Stimulated activated memory B cell treated with anti-CD40 and anti-IgM and Interleukin-4, amounts not matched to agents 10 μg/mL and 1 μg/mL and 100 μg/mL, for 72 hours (primary cell): ENCODE measurements at regions not wholly inside any gene's neighbourhood (a gene's known extent, or its start where the extent isn't known, plus 50 kb on each side); places are given as distances from the start of the nearest gene placed in this dataset.
"Not testable (repeated sequence)": the region's sequence is repeated elsewhere in the genome, so short reads cannot be mapped to it uniquely, and the experiment has no call there.

Source experiments
- ATAC-seq: fragments of 150-1000 bp; cut with Tn5 transposase; 2 replicates; pipeline ENCODE4 v1.10.0; 2021
- H3K27ac Mint-ChIP-seq: one replicate; pipeline ENCODE4 v1.8.0; 2022; ENCODE audit warnings: mild to moderate bottlenecking, mixed read lengths
- H3K27me3 Mint-ChIP-seq: one replicate; pipeline ENCODE4 v1.8.0; 2022; ENCODE audit warnings: mixed read lengths
- H3K36me3 Mint-ChIP-seq: one replicate; pipeline ENCODE4 v1.8.0; 2022; ENCODE audit warnings: mixed read lengths
- H3K4me1 Mint-ChIP-seq: one replicate; pipeline ENCODE4 v1.8.0; 2022; ENCODE audit warnings: mixed read lengths
- H3K4me3 Mint-ChIP-seq: one replicate; pipeline ENCODE4 v1.8.0; 2022; ENCODE audit warnings: mild to moderate bottlenecking, moderate library complexity, mixed read lengths
- H3K9me3 Mint-ChIP-seq: one replicate; pipeline ENCODE4 v1.8.0; 2022; ENCODE audit warnings: mixed read lengths

DNA sequence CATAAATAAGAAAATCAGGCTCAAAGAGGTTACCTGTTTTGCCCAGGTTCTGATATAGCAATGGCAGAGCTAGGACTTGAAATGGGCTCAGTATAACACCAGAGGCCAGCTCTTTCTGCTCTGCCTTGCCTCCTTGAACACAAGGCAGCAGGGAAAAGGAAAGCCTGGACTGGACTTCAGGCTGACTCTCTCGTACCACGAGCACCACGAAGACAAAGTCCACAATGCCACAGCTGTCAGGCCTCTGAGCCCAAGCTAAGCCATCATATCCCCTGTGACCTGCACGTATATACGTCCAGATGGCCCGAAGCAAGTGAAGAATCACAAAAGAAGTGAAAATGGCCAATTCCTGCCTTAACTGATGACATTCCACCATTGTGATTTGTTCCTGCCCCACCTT is 75.6 kb upstream of the SRSF6 start:
- H3K4me1 Mint-ChIP-seq, H3K27ac Mint-ChIP-seq, H3K4me3 Mint-ChIP-seq, ATAC-seq, H3K36me3 Mint-ChIP-seq, H3K9me3 Mint-ChIP-seq: not testable (repeated sequence)
- peaks cover 39% of the 10 kb centered on the region for H3K27me3 Mint-ChIP-seq

DNA sequence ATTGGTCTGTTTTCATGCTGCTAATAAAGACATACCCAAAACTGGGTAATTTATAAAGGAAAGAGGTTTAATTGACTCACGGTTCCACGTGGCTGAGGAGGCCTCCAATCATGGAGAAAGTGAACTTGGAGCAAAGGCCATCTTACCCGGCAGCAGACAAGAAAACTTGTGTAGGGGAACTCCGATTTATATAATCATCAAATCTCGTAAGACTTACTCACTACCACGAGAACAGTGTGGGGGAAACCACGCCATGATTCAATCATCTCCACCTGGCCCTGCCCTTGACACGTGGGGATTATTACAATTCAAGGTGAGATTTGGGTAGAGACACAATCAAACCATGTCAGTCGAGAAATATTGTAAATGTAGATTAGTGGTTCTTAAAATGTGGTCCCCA is 76.2 kb upstream of the SRSF6 start:
- H3K4me1 Mint-ChIP-seq, H3K9me3 Mint-ChIP-seq, H3K27ac Mint-ChIP-seq, H3K36me3 Mint-ChIP-seq, ATAC-seq, H3K4me3 Mint-ChIP-seq: not testable (repeated sequence)
- peaks cover 39% of the 10 kb centered on the region for H3K27me3 Mint-ChIP-seq

DNA sequence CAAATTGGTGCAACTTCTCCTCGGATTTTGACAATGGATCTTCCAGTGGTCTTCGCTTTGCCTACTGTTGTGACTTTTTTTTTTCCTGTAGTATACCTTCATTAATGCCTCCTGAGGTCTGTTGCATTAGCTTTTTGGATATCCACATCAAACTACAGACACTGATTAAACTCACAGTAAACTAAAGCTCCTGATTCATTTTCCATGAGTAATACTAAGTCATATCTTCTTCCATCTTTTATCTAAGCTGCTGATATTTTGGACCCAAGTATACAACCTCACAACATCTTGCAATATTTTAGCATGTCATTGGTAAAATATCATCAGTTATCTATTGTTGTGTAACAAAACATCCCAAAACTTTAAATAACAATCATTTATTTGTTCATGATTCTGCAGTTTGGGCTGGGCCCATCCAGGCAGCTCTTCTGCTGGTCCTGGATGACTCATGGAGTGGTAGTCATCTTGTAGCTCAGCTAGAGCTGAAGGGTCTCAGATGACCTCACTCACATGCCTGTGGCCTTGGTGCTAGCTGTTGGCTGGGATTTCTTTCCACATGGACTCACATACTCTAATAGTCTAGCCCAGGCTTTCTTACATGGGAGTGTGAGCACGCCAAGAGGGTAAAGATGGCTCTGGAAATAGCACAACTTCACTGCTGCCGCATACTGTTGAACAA is 78.3 kb upstream of the SRSF6 start:
- peaks cover 57% of the 10 kb centered on the region for H3K27me3 Mint-ChIP-seq
- H3K4me1 Mint-ChIP-seq, result no peaks in the 10 kb centered on the region
- H3K27ac Mint-ChIP-seq, result no peak overlapping the region
- H3K4me3 Mint-ChIP-seq, result no peak overlapping the region
- no peaks in the 10 kb centered on the region for H3K36me3 Mint-ChIP-seq
- H3K9me3 Mint-ChIP-seq, result no peaks in the 10 kb centered on the region
- ATAC-seq, result no peak

DNA sequence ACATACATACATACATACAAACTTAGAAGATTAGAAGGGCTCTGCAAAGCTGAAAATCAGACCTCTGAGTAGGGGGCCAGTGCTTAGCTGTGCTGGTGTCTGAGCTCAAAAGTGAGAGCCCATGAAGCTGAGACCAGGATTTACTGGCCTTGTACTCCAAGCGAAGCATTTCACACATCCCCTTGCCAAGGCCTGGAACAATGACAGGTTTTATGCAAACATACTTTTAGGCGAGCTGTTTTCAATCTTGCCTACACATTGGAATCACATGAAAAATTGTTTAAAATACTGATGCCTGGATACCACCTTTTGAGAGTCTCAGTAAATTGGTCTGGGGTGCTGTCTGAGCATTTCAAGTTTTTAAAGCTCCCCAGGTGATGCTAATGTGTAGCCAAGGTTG is 80.9 kb upstream of the SRSF6 start:
- Mint-ChIP-seq H3K4me3 (no peak overlapping the region), H3K9me3 (no peaks in the 10 kb centered on the region), H3K36me3 (no peaks in the 10 kb centered on the region), H3K4me1 (no peaks in the 10 kb centered on the region), H3K27me3 (peaks cover 40% of the 10 kb centered on the region), H3K27ac (no peak overlapping the region)
- no peak for ATAC-seq

DNA sequence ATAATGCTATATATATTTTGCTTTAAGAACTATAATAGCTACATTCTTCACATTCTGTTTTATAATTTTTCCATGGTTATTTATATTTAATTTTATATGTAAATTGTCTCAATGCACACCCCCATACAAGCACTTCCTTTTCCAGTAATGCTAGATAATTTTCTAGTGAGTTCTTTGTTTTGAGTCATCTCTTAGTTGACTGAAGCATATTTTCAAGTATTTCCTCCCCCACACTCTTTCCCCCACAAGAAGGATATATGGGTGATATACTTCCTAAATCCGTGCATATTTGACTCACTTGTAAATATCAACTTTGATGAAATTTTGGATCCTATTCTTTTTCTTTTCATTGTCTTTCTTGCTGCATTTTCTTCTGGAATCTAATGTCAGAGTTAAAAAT is 82.1 kb upstream of the SRSF6 start:
- Mint-ChIP-seq H3K27me3 (peaks cover 37% of the 10 kb centered on the region), H3K36me3 (no peaks in the 10 kb centered on the region), H3K9me3 (no peaks in the 10 kb centered on the region), H3K27ac (no peak overlapping the region), H3K4me3 (no peak overlapping the region), H3K4me1 (no peaks in the 10 kb centered on the region)
- ATAC-seq, result no peak

- Mint-ChIP-seq H3K27ac (no peak overlapping the region), H3K4me3 (no peak overlapping the region), H3K36me3 (no peaks in the 10 kb centered on the region), H3K9me3 (no peaks in the 10 kb centered on the region), H3K27me3 (peaks cover 22% of the 10 kb centered on the region), H3K4me1 (no peaks in the 10 kb centered on the region)
- ATAC-seq, result no peak
These were observed 85.6 kb upstream of the SRSF6 start for GRCh38 chr20:43372051-43372450.

DNA sequence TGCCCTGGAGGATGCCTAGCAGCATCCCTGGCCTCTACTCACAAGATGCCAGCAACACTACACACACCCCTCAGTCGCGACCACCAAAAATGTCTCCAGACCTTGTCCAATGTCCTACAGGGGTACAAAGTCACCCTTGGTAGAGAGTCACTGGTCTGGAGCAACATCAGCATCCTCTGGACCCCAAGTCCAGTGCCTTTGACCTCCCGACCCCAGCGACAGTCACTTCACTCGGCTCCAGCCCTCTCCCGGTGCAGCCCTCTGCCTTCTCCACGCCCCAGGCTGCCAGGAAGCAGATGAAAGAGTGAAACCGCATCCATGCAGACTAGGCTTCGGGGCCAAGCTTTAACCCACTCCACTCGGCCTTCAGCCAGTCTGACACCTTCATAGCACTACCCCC is 92.0 kb upstream of the SRSF6 start:
- no peaks in the 10 kb centered on the region for H3K9me3 Mint-ChIP-seq
- H3K27ac Mint-ChIP-seq, result no peak overlapping the region
- no peaks in the 10 kb centered on the region for H3K36me3 Mint-ChIP-seq
- no peak for ATAC-seq
- H3K4me1 Mint-ChIP-seq, result no peaks in the 10 kb centered on the region
- H3K4me3 Mint-ChIP-seq, result no peak overlapping the region
- peaks cover 31% of the 10 kb centered on the region for H3K27me3 Mint-ChIP-seq

GRCh38 chr20:43364001-43364400 is 93.7 kb upstream of the SRSF6 start:
- no peaks in the 10 kb centered on the region for H3K4me1 Mint-ChIP-seq
- no peaks in the 10 kb centered on the region for H3K9me3 Mint-ChIP-seq
- no peak overlapping the region for H3K4me3 Mint-ChIP-seq
- H3K36me3 Mint-ChIP-seq, result no peaks in the 10 kb centered on the region
- ATAC-seq, result no peak
- H3K27me3 Mint-ChIP-seq, result peaks cover 31% of the 10 kb centered on the region
- no peak overlapping the region for H3K27ac Mint-ChIP-seq

DNA sequence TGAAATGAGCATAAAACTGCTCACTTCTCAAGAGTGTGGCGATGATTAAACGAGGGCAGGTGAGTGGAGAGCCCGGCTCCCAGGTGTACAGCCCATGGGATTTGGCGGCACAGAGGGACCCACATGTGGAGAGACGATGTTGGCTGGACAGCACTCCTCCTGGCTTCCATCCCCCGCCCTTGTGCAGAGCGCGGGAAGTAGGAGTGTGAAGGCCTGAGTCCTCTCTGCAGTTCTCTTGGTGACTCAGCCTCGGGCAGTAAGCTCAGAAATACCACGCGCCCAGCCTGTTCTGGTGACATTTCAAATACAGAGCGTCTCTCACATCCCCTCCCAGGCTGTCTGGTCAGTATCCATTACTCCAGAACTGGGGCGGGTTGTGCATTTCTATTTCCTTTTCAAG is 94.2 kb upstream of the SRSF6 start:
- H3K27ac Mint-ChIP-seq, result no peak overlapping the region
- H3K27me3 Mint-ChIP-seq, result peaks cover 31% of the 10 kb centered on the region

GRCh38 chr20:43361526-43361925 is 96.2 kb upstream of the SRSF6 start:
- no peaks in the 10 kb centered on the region for H3K4me1 Mint-ChIP-seq
- no peak for ATAC-seq
- no peaks in the 10 kb centered on the region for H3K9me3 Mint-ChIP-seq
- H3K27ac Mint-ChIP-seq, result no peak overlapping the region
- no peak overlapping the region for H3K4me3 Mint-ChIP-seq
- peaks cover 31% of the 10 kb centered on the region for H3K27me3 Mint-ChIP-seq
- H3K36me3 Mint-ChIP-seq, result no peaks in the 10 kb centered on the region

More for the DNA sequence above, 94.2 kb upstream of the SRSF6 start:
- no peaks in the 10 kb centered on the region for H3K9me3 Mint-ChIP-seq
- no peaks in the 10 kb centered on the region for H3K4me1 Mint-ChIP-seq
- H3K4me3 Mint-ChIP-seq, result no peak overlapping the region
- no peaks in the 10 kb centered on the region for H3K36me3 Mint-ChIP-seq
- ATAC-seq, result no peak

DNA sequence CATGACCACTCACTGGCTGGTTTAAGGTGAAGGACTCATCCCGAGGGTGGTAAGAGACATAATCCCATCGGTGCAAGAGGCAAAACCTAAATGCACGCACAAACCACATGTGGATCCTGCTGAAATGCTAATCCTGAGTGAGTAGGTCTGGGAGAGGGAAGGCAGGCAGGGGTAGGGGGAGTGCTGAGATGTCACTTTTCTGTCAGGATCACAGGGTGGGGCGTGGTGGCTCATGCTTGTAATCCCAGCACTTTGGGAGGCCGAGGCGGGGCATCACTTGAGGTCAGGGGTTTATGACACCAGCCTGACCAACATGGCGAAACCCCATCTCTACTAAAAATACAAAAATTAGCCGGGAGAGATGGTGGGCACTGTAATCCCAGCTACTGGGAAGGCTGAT is 97.7 kb upstream of the SRSF6 start:
- no peaks in the 10 kb centered on the region for H3K36me3 Mint-ChIP-seq
- peaks cover 19% of the 10 kb centered on the region for H3K27me3 Mint-ChIP-seq
- H3K27ac Mint-ChIP-seq, result no peak overlapping the region
- ATAC-seq, result no peak
- H3K9me3 Mint-ChIP-seq, result no peaks in the 10 kb centered on the region
- no peak overlapping the region for H3K4me3 Mint-ChIP-seq
- H3K4me1 Mint-ChIP-seq, result no peaks in the 10 kb centered on the region

- H3K9me3 Mint-ChIP-seq, result no peaks in the 10 kb centered on the region
- H3K27ac Mint-ChIP-seq, result no peak overlapping the region
- no peaks in the 10 kb centered on the region for H3K36me3 Mint-ChIP-seq
- peaks cover 7% of the 10 kb centered on the region for H3K27me3 Mint-ChIP-seq
- no peak for ATAC-seq
- H3K4me1 Mint-ChIP-seq, result no peaks in the 10 kb centered on the region
- H3K4me3 Mint-ChIP-seq, result no peak overlapping the region
These were observed 98.9 kb upstream of the SRSF6 start for GRCh38 chr20:43358811-43359210.

- Mint-ChIP-seq H3K27ac (no peak overlapping the region), H3K4me1 (no peaks in the 10 kb centered on the region)
These were observed 100.3 kb upstream of the SRSF6 start for GRCh38 chr20:43357352-43357751.

DNA sequence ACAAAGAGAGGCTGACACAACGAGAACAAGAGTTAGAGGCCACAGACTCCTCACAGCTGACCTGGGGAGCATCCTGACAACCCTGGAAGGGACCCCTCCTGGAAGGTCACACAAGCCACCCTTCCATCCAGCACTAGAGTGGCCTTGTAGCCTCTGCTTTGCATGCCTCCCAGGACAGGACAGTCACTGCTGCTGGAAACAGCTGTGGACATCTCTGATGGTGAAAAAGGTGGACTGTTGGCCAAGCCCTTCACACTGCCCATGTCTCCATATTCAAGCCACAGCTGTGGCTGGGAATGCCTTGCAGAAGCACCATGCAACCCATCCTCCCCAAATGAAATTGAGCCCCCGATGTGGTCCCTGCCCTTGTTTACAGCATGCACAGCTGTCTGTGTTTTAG is 102.1 kb upstream of the SRSF6 start:
- no peaks in the 10 kb centered on the region for H3K27me3 Mint-ChIP-seq
- no peaks in the 10 kb centered on the region for H3K36me3 Mint-ChIP-seq
- no peak overlapping the region for H3K27ac Mint-ChIP-seq
- no peak for ATAC-seq
- no peak overlapping the region for H3K4me3 Mint-ChIP-seq
- no peaks in the 10 kb centered on the region for H3K9me3 Mint-ChIP-seq
- H3K4me1 Mint-ChIP-seq, result no peaks in the 10 kb centered on the region

More at GRCh38 chr20:43357352-43357751, 100.3 kb upstream of the SRSF6 start:
- Mint-ChIP-seq H3K36me3 (no peaks in the 10 kb centered on the region), H3K4me3 (no peak overlapping the region), H3K9me3 (no peaks in the 10 kb centered on the region), H3K27me3 (no peaks in the 10 kb centered on the region)
- no peak for ATAC-seq

DNA sequence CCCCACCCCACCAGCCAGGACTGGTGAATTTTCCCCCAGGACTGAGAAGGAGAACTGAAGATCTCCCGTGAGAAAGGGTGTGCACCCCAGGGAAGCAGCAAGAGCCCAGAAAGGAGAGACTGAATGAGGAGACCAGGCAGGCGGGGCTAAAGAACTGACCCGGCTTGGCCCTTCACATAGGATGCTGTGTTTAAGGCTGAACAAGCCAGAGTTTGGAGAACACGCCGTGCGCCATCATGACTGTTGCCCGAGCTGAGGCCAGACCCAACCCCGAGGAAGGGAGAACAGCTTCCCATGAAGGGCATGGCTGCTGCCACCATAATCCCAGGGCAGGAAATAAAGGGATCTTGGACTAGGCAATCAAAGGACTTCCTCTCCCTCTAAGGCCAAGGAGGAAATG is 104.7 kb upstream of the SRSF6 start:
- no peak overlapping the region for H3K4me3 Mint-ChIP-seq
- H3K4me1 Mint-ChIP-seq, result no peaks in the 10 kb centered on the region
- H3K9me3 Mint-ChIP-seq, result no peaks in the 10 kb centered on the region
- H3K27ac Mint-ChIP-seq, result no peak overlapping the region
- peaks cover 20% of the 10 kb centered on the region for H3K27me3 Mint-ChIP-seq
- H3K36me3 Mint-ChIP-seq, result no peaks in the 10 kb centered on the region
- ATAC-seq, result no peak

GRCh38 chr20:43350694-43351093 is 107.0 kb upstream of the SRSF6 start:
- ATAC-seq, H3K4me3 Mint-ChIP-seq, H3K36me3 Mint-ChIP-seq, H3K27ac Mint-ChIP-seq, H3K4me1 Mint-ChIP-seq, H3K9me3 Mint-ChIP-seq: not testable (repeated sequence)
- H3K27me3 Mint-ChIP-seq, result peaks cover 35% of the 10 kb centered on the region

DNA sequence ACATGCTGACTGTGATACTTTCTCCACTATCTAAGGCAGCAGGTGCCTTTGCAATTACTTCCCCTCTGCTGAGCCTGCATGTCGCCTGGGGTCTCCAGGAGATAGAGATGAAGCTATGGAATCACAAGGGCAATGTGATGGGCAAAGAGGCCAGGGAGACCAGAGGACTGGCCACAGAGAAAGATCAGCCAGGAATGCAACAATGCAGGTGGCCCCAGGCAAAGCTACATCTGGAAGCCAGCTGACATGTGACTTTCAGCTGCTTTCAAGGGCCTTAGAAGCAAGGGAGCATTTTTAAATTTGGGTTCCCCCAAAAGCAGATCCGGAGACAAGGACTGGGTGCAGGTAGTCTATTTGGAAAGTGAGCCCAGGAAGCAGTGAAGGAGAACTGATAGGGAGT is 107.9 kb upstream of the SRSF6 start:
- peaks cover 1% of the 10 kb centered on the region for H3K9me3 Mint-ChIP-seq
- H3K36me3 Mint-ChIP-seq, result no peaks in the 10 kb centered on the region
- no peak for ATAC-seq
- no peak overlapping the region for H3K27ac Mint-ChIP-seq
- no peak overlapping the region for H3K4me3 Mint-ChIP-seq
- H3K4me1 Mint-ChIP-seq, result no peaks in the 10 kb centered on the region
- H3K27me3 Mint-ChIP-seq, result peaks cover 43% of the 10 kb centered on the region
